ENCODE measurements at regions not wholly inside any gene's neighbourhood (a gene's known extent, or its start where the extent isn't known, plus 50 kb on each side); places are given as distances from the start of the nearest gene placed in this dataset.
"Not testable (repeated sequence)": the region's sequence is repeated elsewhere in the genome, so short reads cannot be mapped to it uniquely, and the experiment has no call there.

GRCh38 chr6:144757299-144757698 is 472.2 kb downstream of the UTRN start:
- DNase-seq (ENCODE audit: low read depth): no peak

GRCh38 chr6:144757730-144758129 is 472.6 kb downstream of the UTRN start:
- DNase-seq (ENCODE audit: low read depth): no peak

- peak; percentile 44 for DNase-seq (ENCODE audit: low read depth)
Observed at GRCh38 chr6:144758602-144759001, 473.5 kb downstream of the UTRN start.

GRCh38 chr6:144762469-144762868 is 477.3 kb downstream of the UTRN start:
- no peak for DNase-seq (ENCODE audit: low read depth)

GRCh38 chr6:144767051-144767450 is 481.9 kb downstream of the UTRN start:
- no peak for DNase-seq (ENCODE audit: low read depth)

- no peak for DNase-seq (ENCODE audit: low read depth)
Observed at GRCh38 chr6:144768551-144769075, 483.5 kb downstream of the UTRN start.

- DNase-seq (ENCODE audit: low read depth): no peak
Observed at GRCh38 chr6:144769142-144769541, 484.0 kb downstream of the UTRN start.

GRCh38 chr6:144776031-144776819 is 491.1 kb downstream of the UTRN start:
- DNase-seq (ENCODE audit: low read depth): no peak

- DNase-seq (ENCODE audit: low read depth): no peak
Observed at GRCh38 chr6:144777249-144777648, 492.1 kb downstream of the UTRN start.

- DNase-seq (ENCODE audit: low read depth): no peak
Observed at GRCh38 chr6:144778056-144778455, 492.9 kb downstream of the UTRN start.

- DNase-seq (ENCODE audit: low read depth): peak; percentile 7
Observed at GRCh38 chr6:144778773-144779492, 493.8 kb downstream of the UTRN start.

- DNase-seq (ENCODE audit: low read depth): no peak
Observed at GRCh38 chr6:144781836-144782235, 496.7 kb downstream of the UTRN start.

GRCh38 chr6:144782634-144783033 is 497.5 kb downstream of the UTRN start:
- DNase-seq (ENCODE audit: low read depth): no peak

- no peak for DNase-seq (ENCODE audit: low read depth)
Observed at GRCh38 chr6:144785056-144785455, 499.9 kb downstream of the UTRN start.

- no peak for DNase-seq (ENCODE audit: low read depth)
Observed at GRCh38 chr6:144786825-144787224, 501.7 kb downstream of the UTRN start.

- DNase-seq (ENCODE audit: low read depth): no peak
Observed at GRCh38 chr6:144793744-144794143, 508.6 kb downstream of the UTRN start.

GRCh38 chr6:144795022-144795421 is 509.9 kb downstream of the UTRN start:
- not testable (repeated sequence) for DNase-seq (ENCODE audit: low read depth)

- no peak for DNase-seq (ENCODE audit: low read depth)
Observed at GRCh38 chr6:144796070-144796469, 510.9 kb downstream of the UTRN start.

GRCh38 chr6:144797881-144798589 is 512.9 kb downstream of the UTRN start:
- peak; percentile 34 for DNase-seq (ENCODE audit: low read depth)

- DNase-seq (ENCODE audit: low read depth): peak; percentile 12
Observed at GRCh38 chr6:144804246-144804790, 519.2 kb downstream of the UTRN start.

GRCh38 chr6:144805049-144805448 is 519.9 kb downstream of the UTRN start:
- no peak for DNase-seq (ENCODE audit: low read depth)

GRCh38 chr6:144806222-144806621 is 521.1 kb downstream of the UTRN start:
- DNase-seq (ENCODE audit: low read depth): no peak

Data from HT1080 (cell line).